HepG2 (cell line): ENCODE measurements at regions not wholly inside any gene's neighbourhood (a gene's known extent, or its start where the extent isn't known, plus 50 kb on each side); places are given as distances from the start of the nearest gene placed in this dataset.

ENCODE experiments used
- ATAC-seq: fragments of 200-7000 bp; cut with Tn5 transposase; 3 replicates; pipeline ENCODE4 v1.9.1; 2020; ENCODE audit warnings: mild to moderate bottlenecking, moderate library complexity
- BruUV-seq: library from RNA; stranded (reverse); fragments of 400-500 nt; replicated peaks from 2 replicates; lab custom pipeline; 2021; lab: Mats Ljungman, UMichigan
- CTCF ChIA-PET: fragments of 300-600 bp; formaldehyde crosslinking; extraction: SDS; loops from one replicate; lab custom pipeline; 2021; ENCODE audit warnings: low total read pairs, inconsistent platforms, low intra/inter-chr PET ratio; lab: Yijun Ruan, JAX
- POLR2A ChIA-PET: fragments of 350-600 bp; sonication (Branson Sonifier 250); formaldehyde crosslinking; loops from one replicate; lab custom pipeline; 2020; ENCODE audit warnings: antibody characterized with exemption, inconsistent platforms; lab: Yijun Ruan, JAX
- DNase-seq: peaks from one replicate; pipeline ENCODE4 v3.0.0-alpha.2; 2015; ENCODE audit warnings: low spot score
- FAIRE-seq: peaks from 3 replicates; lab custom pipeline; 2011; peaks lifted over from hg19 to GRCh38; lab: Jason Lieb, UNC
- H2AFZ ChIP-seq: one replicate; pipeline ENCODE4 v1.6.1; 2011; ENCODE audit warnings: low read length, inconsistent platforms
- H3K27ac ChIP-seq: fragments of 300-600 bp; 3 replicates; pipeline ENCODE4 v1.8.0; 2011; ENCODE audit warnings: mixed run types, mild to moderate bottlenecking, mixed read lengths, low read length, inconsistent platforms; ENCODE audit not compliant: insufficient read depth; ENCODE audit errors: extremely low read length
- H3K27me3 ChIP-seq, 2 experiments: fragments of 200-600 bp in 1 of 2; 2 replicates in 1 of 2; 3 replicates in 1 of 2; pipeline versions ENCODE4 v1.6.0 to v1.8.0; 2011; ENCODE audit warnings: low read length in 2 of 2, mild to moderate bottlenecking in 2 of 2, moderate library complexity in 2 of 2, inconsistent platforms in 1 of 2; ENCODE audit not compliant: insufficient read depth in 2 of 2, control insufficient read depth in 1 of 2
- H3K36me3 ChIP-seq, 2 experiments: fragments of 200-600 bp in 1 of 2; replicated peaks in 1 of 2; 2 replicates in 1 of 2; 3 replicates in 1 of 2; pipeline versions ENCODE4 v1.5.1 to v1.8.0; 2011; ENCODE audit warnings: low read length in 2 of 2, inconsistent platforms in 1 of 2; ENCODE audit not compliant: insufficient read depth in 2 of 2, control insufficient read depth in 1 of 2
- H3K4me1 ChIP-seq: 2 replicates; pipeline ENCODE4 v1.5.1; 2012; ENCODE audit warnings: low read length, inconsistent platforms; ENCODE audit not compliant: insufficient read depth
- H3K4me2 ChIP-seq: 2 replicates; pipeline ENCODE4 v1.6.0; 2011; ENCODE audit warnings: low read depth, low read length, inconsistent platforms
- H3K4me3 ChIP-seq, 3 experiments: fragments of 200-600 bp in 1 of 3; sonication (generic), shearing (Covaris generic) in 1 of 3; replicated peaks in 1 of 3; 2 replicates each; pipeline ENCODE4 v1.5.1; 2011 to 2016; ENCODE audit warnings: low read length in 3 of 3, inconsistent platforms in 2 of 3, low read depth in 2 of 3, mild to moderate bottlenecking in 2 of 3, control low read depth in 1 of 3, mixed read lengths in 1 of 3; ENCODE audit not compliant: insufficient read depth in 1 of 3
- H3K79me2 ChIP-seq: one replicate; pipeline ENCODE4 v1.6.1; 2011; ENCODE audit warnings: low read length, inconsistent platforms; ENCODE audit not compliant: insufficient read depth
- H3K9ac ChIP-seq: 2 replicates; pipeline ENCODE4 v1.6.0; 2011; ENCODE audit warnings: mild to moderate bottlenecking, low read depth, low read length, inconsistent platforms; ENCODE audit not compliant: insufficient read depth
- H3K9me3 ChIP-seq: 2 replicates; pipeline ENCODE4 v1.5.1; 2012; ENCODE audit warnings: mild to moderate bottlenecking, low read length
- H4K20me1 ChIP-seq: 2 replicates; pipeline ENCODE4 v1.6.0; 2011; ENCODE audit warnings: inconsistent platforms, mild to moderate bottlenecking, low read length, moderate library complexity; ENCODE audit not compliant: insufficient read depth
- ATF7-NPFF ChIP-seq: sonication (generic); formaldehyde crosslinking; IDR thresholded peaks from 2 replicates; pipeline ENCODE4 v1.8.1; 2023; ENCODE audit warnings: mild to moderate bottlenecking, low read depth, missing genetic modification reagents, moderate library complexity
- CBFB ChIP-seq: sonication (generic); formaldehyde crosslinking; IDR thresholded peaks from 2 replicates; pipeline ENCODE4 v1.4.0; 2020; ENCODE audit warnings: missing genetic modification reagents
- MIER3 ChIP-seq: IDR thresholded peaks from 2 replicates; pipeline ENCODE4 v1.6.1; 2016; ENCODE audit warnings: missing compliant biosample characterization, borderline replicate concordance
- SKIL ChIP-seq: sonication (generic); formaldehyde crosslinking; IDR thresholded peaks from 2 replicates; pipeline ENCODE4 v1.8.0; 2022; ENCODE audit warnings: missing genetic modification reagents, mild to moderate bottlenecking, moderate library complexity, borderline replicate concordance
- STAT5B ChIP-seq: sonication (generic); formaldehyde crosslinking; IDR thresholded peaks from 2 replicates; pipeline ENCODE4 v1.4.0; 2020; ENCODE audit warnings: missing genetic modification reagents
- THRA ChIP-seq: sonication (generic); formaldehyde crosslinking; IDR thresholded peaks from 2 replicates; pipeline ENCODE4 v1.4.0; 2020; ENCODE audit warnings: missing genetic modification reagents, borderline replicate concordance
- TOE1 ChIP-seq: sonication (generic); formaldehyde crosslinking; IDR thresholded peaks from 2 replicates; pipeline ENCODE4 v1.4.0; 2020; ENCODE audit warnings: mild to moderate bottlenecking, missing genetic modification reagents
- ZBED4 ChIP-seq: sonication (generic); formaldehyde crosslinking; IDR thresholded peaks from 2 replicates; pipeline ENCODE4 v1.4.0; 2020; ENCODE audit warnings: missing genetic modification reagents, borderline replicate concordance
- ZNF253 ChIP-seq: sonication (generic); formaldehyde crosslinking; IDR thresholded peaks from 2 replicates; pipeline ENCODE4 v1.8.0; 2022; ENCODE audit warnings: mild to moderate bottlenecking, missing genetic modification reagents, borderline replicate concordance
- WGBS: methylation state at CpG from one replicate; pipeline ENCODE4 v1.1.6; 2017; ENCODE audit warnings: low lambda C conversion rate; 5-methylcytosine and 5-hydroxymethylcytosine counted together
- in situ Hi-C: cut with HindIII; loops from 2 replicates; pipeline ENCODE4 v1.10.0; 2017; ENCODE audit warnings: low pct_unique_long_range_greater_than_20kb; ENCODE audit not compliant: extremely low pct_ligation_motif_present
- intact Hi-C: fragments of 100-400 bp; cut with micrococcal nuclease; formaldehyde crosslinking; loops from one replicate; pipeline ENCODE4 v1.10.0; 2022; ENCODE audit not compliant: unreplicated experiment

GRCh38 chr10:113407218-113407617 is 145.6 kb upstream of the HABP2 start:
- Histone ChIP-seq H3K4me1 (no peaks in the 10 kb centered on the region), H3K9ac (no peak overlapping the region), H2AFZ (no peak overlapping the region), H3K4me3 (no peak overlapping the region), H3K27ac (no peak overlapping the region), H4K20me1 (no peaks in the 10 kb centered on the region), H3K79me2 (no peaks in the 10 kb centered on the region), H3K9me3 (no peaks in the 10 kb centered on the region), H3K4me2 (no peak overlapping the region), H3K27me3 (peaks cover 2 to 12% of the 10 kb centered on the region in 2 experiments; a peak in 2 of 5 replicates), H3K36me3 (no peaks in the 10 kb centered on the region)
- no peak for FAIRE-seq
- no peak for TF ChIP-seq STAT5B (CRISPR knock-in tag)
- TF ChIP-seq TOE1 (CRISPR knock-in tag): no peak
- no peak for TF ChIP-seq CBFB
- ChIA-PET CTCF (no interaction called here), POLR2A (no interaction called here)
- DNase-seq: no peak
- WGBS: 55% methylated on average over 4 of the region's 7 CpGs
- intact Hi-C loops (no loop called here), in situ Hi-C loops (no loop called here)
- no TSS peak for BruUV-seq
- no peak for ATAC-seq

- FAIRE-seq (no peak), ATAC-seq (no peak), DNase-seq (no peak)
- CTCF ChIA-PET: no interaction called here
- in situ Hi-C loops (no loop called here), intact Hi-C loops (no loop called here)
- Histone ChIP-seq H3K4me2 (no peak overlapping the region), H3K79me2 (no peaks in the 10 kb centered on the region), H3K27me3 (peaks cover 0 to 12% of the 10 kb centered on the region in 2 experiments; a peak in 1 of 5 replicates), H3K9me3 (no peaks in the 10 kb centered on the region), H3K4me1 (no peaks in the 10 kb centered on the region), H3K4me3 (no peak overlapping the region), H3K9ac (no peak overlapping the region), H4K20me1 (no peaks in the 10 kb centered on the region), H3K27ac (no peak overlapping the region), H2AFZ (no peak overlapping the region), H3K36me3 (no peaks in the 10 kb centered on the region)
- POLR2A ChIA-PET: no interaction called here
- WGBS: 81% methylated on average over 7 of the region's 10 CpGs
- no TSS peak for BruUV-seq
- no peak for TF ChIP-seq THRA (CRISPR knock-in tag)
- TF ChIP-seq ZBED4: no peak
- no peak for TF ChIP-seq MIER3 (CRISPR knock-in tag)
- TF ChIP-seq SKIL (CRISPR knock-in tag): no peak
- TF ChIP-seq ZNF253: no peak
- TF ChIP-seq ATF7-NPFF: no peak
Measured at GRCh38 chr10:113409175-113409574, 143.7 kb upstream of the HABP2 start.
